ENCODE measurements at regions not wholly inside any gene's neighbourhood (a gene's known extent, or its start where the extent isn't known, plus 50 kb on each side); places are given as distances from the start of the nearest gene placed in this dataset.

GRCh38 chr16:87170310-87170709, 146.9 kb downstream of the C16orf95 start:
- Histone ChIP-seq H3K27me3 (replicated peaks; ENCODE audit: control insufficient read depth, insufficient read depth, low read length) (no peaks in the 10 kb centered on the region), H3K4me3 (replicated peaks; ENCODE audit: low read depth, low read length) (no peak overlapping the region), H3K36me3 (ENCODE audit: control insufficient read depth, insufficient read depth, low read length) (no peaks in the 10 kb centered on the region)
- DNase-seq (ENCODE audit: extremely low read depth, insufficient read length) = no peak
- TF ChIP-seq CTCF (IDR thresholded peaks at IDR 0.05; ENCODE audit: insufficient read depth, low read length, poor library complexity, severe bottlenecking) = no peak

GRCh38 chr16:87171723-87172122, 145.5 kb downstream of the C16orf95 start:
- Histone ChIP-seq H3K4me3 (replicated peaks; ENCODE audit: low read depth, low read length) (no peak overlapping the region), H3K27me3 (replicated peaks; ENCODE audit: control insufficient read depth, insufficient read depth, low read length) (no peaks in the 10 kb centered on the region), H3K36me3 (ENCODE audit: control insufficient read depth, insufficient read depth, low read length) (no peaks in the 10 kb centered on the region)
- no peak for TF ChIP-seq CTCF (IDR thresholded peaks at IDR 0.05; ENCODE audit: insufficient read depth, low read length, poor library complexity, severe bottlenecking)
- no peak for DNase-seq (ENCODE audit: extremely low read depth, insufficient read length)

- Histone ChIP-seq H3K4me3 (replicated peaks; ENCODE audit: low read depth, low read length) (no peak overlapping the region), H3K36me3 (ENCODE audit: control insufficient read depth, insufficient read depth, low read length) (no peaks in the 10 kb centered on the region), H3K27me3 (replicated peaks; ENCODE audit: control insufficient read depth, insufficient read depth, low read length) (no peaks in the 10 kb centered on the region)
- no peak for DNase-seq (ENCODE audit: extremely low read depth, insufficient read length)
- TF ChIP-seq CTCF (IDR thresholded peaks at IDR 0.05; ENCODE audit: insufficient read depth, low read length, poor library complexity, severe bottlenecking) = no peak
These were observed 144.6 kb downstream of the C16orf95 start for GRCh38 chr16:87172632-87173031.

GRCh38 chr16:87173294-87173893, 143.8 kb downstream of the C16orf95 start:
- no peak for DNase-seq (ENCODE audit: extremely low read depth, insufficient read length)
- Histone ChIP-seq H3K27me3 (replicated peaks; ENCODE audit: control insufficient read depth, insufficient read depth, low read length) (no peaks in the 10 kb centered on the region), H3K36me3 (ENCODE audit: control insufficient read depth, insufficient read depth, low read length) (no peaks in the 10 kb centered on the region), H3K4me3 (replicated peaks; ENCODE audit: low read depth, low read length) (no peak overlapping the region)
- TF ChIP-seq CTCF (IDR thresholded peaks at IDR 0.05; ENCODE audit: insufficient read depth, low read length, poor library complexity, severe bottlenecking) = no peak

GRCh38 chr16:87174061-87174460, 143.1 kb downstream of the C16orf95 start:
- H3K27me3 ChIP-seq (replicated peaks; ENCODE audit: control insufficient read depth, insufficient read depth, low read length) = no peaks in the 10 kb centered on the region
- no peak overlapping the region for H3K4me3 ChIP-seq (replicated peaks; ENCODE audit: low read depth, low read length)
- no peak for DNase-seq (ENCODE audit: extremely low read depth, insufficient read length)
- TF ChIP-seq CTCF (IDR thresholded peaks at IDR 0.05; ENCODE audit: insufficient read depth, low read length, poor library complexity, severe bottlenecking) = no peak
- no peaks in the 10 kb centered on the region for H3K36me3 ChIP-seq (ENCODE audit: control insufficient read depth, insufficient read depth, low read length)

- DNase-seq (ENCODE audit: extremely low read depth, insufficient read length) = no peak
- Histone ChIP-seq H3K4me3 (replicated peaks; ENCODE audit: low read depth, low read length) (no peak overlapping the region), H3K36me3 (ENCODE audit: control insufficient read depth, insufficient read depth, low read length) (no peaks in the 10 kb centered on the region), H3K27me3 (replicated peaks; ENCODE audit: control insufficient read depth, insufficient read depth, low read length) (no peaks in the 10 kb centered on the region)
- no peak for TF ChIP-seq CTCF (IDR thresholded peaks at IDR 0.05; ENCODE audit: insufficient read depth, low read length, poor library complexity, severe bottlenecking)
These were observed 140.5 kb downstream of the C16orf95 start for GRCh38 chr16:87176735-87177134.

Data from GM06990 (cell line).